ENCODE measurements at regions not wholly inside any gene's neighbourhood (a gene's known extent, or its start where the extent isn't known, plus 50 kb on each side); places are given as distances from the start of the nearest gene placed in this dataset.
"Not testable (repeated sequence)": the region's sequence is repeated elsewhere in the genome, so short reads cannot be mapped to it uniquely, and the experiment has no call there.

DNA sequence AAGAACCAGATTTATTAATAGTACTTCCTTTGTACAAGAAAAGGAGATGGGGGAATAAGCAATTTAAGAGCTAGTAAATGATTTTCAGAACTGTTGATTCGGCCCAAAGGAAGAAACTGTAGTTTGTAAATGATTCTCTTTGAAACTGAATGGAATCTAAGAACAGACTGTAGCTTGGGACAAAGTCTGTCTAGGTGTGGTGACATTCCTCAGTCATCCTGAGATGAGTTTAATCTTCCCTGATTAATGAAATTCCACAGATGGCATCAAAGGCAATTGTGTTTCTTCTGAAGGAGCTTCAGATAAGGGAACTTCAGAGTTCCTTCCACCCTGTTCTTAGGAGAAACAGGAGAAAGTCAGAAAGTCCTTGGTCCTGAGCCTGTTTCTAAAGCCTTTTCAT lies 2095.9 kb downstream of the LRRC4C start:
- no peak for DNase-seq
- TF ChIP-seq POLR2A (IDR thresholded peaks at IDR 0.05; ENCODE audit: low read length) (no peak), GATA1 (IDR thresholded peaks at IDR 0.05; ENCODE audit: low read depth, low read length) (no peak)

DNA sequence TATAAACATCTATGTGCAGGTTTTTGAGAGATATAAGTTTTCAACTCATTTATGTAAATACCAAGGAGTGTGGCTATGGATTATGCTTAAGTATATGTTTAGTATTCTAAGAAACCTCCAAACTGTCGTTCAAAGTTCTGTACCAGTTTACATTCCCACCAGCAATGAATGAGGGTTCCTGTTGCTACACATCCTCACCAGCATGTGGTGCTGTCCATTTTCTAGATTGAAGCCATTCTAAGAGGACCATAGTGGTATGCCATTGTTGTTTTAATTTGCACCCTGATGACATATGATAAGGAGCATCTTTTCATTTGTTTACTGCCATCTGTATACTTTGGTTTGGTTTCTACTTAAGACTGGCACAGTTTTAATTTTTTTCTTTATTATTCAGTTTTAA lies 2097.9 kb downstream of the LRRC4C start:
- TF ChIP-seq POLR2A (IDR thresholded peaks at IDR 0.05; ENCODE audit: low read length) (no peak), GATA1 (IDR thresholded peaks at IDR 0.05; ENCODE audit: low read depth, low read length) (no peak)
- peak in 1 of 2 experiments; percentile 1 for DNase-seq

DNA sequence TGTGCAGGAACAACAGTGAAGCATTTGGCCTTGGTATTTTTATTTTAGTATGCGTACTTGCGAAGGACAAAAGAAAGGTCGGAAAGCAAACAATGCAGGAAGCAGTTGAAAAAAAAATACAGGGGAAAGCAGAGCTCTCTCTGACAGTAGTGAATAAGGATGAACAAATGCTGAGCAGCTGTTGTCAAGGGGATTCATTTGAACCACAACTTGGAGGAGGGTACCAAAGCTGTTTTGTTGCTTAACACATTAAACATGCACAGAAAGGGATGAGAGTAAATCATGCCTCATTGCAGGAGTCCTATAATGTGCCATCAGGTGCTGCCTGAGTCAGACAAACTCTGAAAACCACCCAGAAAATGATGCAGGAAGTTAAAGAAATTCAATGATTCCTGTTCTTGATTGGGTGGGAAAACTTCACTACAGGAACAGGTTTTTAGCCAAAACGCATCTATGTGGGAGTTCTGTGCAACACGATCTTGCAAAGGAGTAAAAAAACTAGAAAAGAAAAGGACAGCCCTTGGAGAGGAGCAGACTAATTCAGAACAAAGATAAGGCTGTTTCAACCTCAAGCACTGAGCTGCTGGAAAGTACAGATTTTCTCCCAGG lies 2113.5 kb downstream of the LRRC4C start:
- TF ChIP-seq GATA1 (IDR thresholded peaks at IDR 0.05; ENCODE audit: low read depth, low read length) (no peak), POLR2A (IDR thresholded peaks at IDR 0.05; ENCODE audit: low read length) (no peak)
- DNase-seq, result no peak

DNA sequence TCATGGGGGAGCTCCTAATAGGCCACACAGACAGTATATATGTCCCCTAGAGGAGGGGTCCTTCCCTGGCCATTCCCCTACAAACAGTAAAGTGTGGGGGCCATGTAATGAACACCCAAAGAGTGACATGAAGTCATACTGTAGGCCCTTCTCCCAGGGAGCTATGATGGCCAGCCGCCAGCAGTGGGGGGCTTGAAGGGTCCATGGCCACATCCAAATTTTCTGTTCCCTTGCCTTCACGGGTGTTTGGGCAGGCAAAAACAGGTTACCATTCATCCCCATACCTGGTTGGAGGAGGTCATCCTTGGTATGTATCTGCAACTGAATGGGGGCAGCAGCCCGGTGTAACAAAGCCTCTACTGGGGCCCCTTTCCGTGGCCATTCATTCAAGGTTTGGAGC lies 2118.0 kb downstream of the LRRC4C start:
- DNase-seq, result no peak
- TF ChIP-seq POLR2A (IDR thresholded peaks at IDR 0.05; ENCODE audit: low read length) (no peak), GATA1 (IDR thresholded peaks at IDR 0.05; ENCODE audit: low read depth, low read length) (no peak)

DNA sequence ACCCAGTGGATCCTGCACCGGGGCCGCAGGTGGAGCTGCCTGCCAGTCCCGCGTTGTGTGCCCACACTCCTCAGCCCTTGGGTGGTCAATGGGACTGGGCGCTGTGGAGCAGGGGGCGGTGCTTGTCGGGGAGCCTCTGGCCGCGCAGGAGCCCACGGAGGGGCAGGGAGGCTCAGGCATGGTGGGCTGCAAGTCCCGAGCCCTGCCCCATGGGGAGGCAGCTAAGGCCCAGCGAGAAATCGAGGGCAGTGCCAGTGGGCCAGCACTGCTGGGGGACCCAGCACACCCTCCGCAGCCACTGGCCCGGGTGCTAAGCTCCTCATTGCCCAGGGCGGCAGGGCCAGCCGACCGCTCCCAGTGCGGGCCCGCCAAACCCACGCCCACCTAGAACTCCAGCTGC lies 2126.4 kb downstream of the LRRC4C start:
- DNase-seq, result not testable (repeated sequence)

DNA sequence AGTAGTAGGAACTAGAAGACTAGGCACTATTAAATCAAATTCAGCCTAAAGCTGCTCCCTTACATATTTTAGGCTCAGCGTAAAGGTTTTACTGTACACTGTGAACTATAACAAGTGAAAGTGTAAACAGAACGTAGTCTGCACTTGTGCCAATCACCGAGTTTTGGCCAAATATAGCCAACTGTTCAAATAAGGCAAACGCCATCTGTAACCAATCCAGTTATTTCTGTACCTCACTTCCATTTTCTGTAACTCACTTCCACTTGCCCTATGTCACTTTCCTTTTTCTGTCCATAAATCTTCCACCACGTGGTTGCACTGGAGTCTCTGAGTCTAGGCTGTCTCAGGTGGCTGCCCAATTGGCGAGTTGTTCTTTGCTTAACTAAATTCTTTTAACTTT lies 2132.2 kb downstream of the LRRC4C start:
- DNase-seq, result no peak
- TF ChIP-seq POLR2A (IDR thresholded peaks at IDR 0.05; ENCODE audit: low read length) (no peak), GATA1 (IDR thresholded peaks at IDR 0.05; ENCODE audit: low read depth, low read length) (no peak)

DNA sequence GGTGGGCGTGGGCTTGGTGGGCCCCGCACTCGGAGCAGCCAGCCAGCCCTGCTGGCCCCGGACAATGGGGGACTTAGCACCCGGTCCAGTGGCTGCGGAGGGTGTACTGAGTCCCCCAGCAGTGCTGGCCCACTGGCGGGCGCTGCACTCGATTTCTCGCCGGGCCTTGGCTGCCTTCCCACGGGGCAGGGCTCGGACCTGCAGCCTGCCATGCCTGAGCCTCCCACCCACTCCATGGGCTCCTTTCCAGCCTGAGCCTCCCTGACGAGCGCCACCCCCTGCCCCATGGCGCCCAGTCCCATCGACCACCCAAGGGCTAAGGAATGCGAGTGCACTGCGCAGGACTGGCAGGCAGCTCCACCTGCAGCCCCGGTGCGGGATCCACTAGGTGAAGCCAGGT lies 2147.6 kb downstream of the LRRC4C start:
- DNase-seq, result not testable (repeated sequence)

DNA sequence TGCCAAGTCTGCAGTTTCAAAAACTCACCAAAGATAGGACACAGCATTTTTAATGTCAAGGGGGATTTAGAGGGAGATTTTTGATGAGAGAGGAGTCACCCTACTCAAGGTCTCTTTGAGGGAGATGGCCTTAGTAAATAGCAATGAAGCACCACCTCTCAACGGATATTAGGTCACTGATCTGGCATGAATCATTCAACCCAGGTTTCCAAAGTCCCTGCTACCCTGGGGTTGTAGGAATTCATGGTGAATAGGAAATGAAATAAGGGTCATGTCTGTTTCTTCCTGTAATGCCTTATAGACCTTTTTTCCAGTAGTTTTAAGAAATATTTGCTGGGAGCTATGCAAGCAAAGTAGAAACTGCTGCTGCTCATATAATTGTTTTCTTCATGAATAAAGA lies 2154.9 kb downstream of the LRRC4C start:
- DNase-seq, result no peak
- TF ChIP-seq POLR2A (IDR thresholded peaks at IDR 0.05; ENCODE audit: low read length), result no peak
- no peak for TF ChIP-seq GATA1 (IDR thresholded peaks at IDR 0.05; ENCODE audit: low read depth, low read length)

DNA sequence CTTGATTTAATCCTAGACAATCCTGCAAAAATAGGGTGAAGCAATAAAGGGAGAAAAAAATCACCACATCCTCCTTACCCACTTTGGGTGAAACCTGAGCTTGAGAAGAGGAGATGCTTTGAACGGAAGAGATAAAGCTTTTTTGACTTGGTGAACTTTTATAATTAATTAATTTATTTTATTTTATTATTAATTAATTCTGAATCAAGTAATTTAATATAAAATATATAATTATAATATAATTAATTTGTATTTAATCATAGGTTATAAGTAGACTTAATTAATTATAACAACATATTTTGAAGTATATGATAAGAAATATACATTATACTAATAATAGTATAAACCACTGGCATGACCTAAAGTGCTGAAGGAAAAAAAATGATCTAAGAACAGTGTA lies 2164.8 kb downstream of the LRRC4C start:
- TF ChIP-seq POLR2A (IDR thresholded peaks at IDR 0.05; ENCODE audit: low read length) (no peak), GATA1 (IDR thresholded peaks at IDR 0.05; ENCODE audit: low read depth, low read length) (no peak)
- no peak for DNase-seq

DNA sequence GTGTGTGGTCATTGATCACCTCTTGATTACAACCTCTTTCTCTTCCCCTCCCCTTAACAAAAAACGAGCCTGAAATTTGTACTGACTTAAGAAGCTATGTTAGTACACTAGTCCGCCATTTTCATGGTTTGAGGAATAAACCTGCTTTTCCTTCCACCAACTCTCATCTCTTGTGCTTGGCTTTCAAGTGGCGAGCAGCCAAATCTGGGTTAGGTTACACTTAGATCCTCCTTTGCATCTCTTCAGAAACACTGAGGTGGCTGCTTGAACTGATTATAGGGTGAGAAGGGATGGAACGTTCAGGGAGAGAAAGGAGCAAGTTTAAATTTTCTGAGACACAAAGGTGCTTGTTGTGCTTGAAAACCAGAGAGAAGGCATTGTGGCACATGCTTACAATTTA lies 2171.4 kb downstream of the LRRC4C start:
- DNase-seq, result no peak
- TF ChIP-seq GATA1 (IDR thresholded peaks at IDR 0.05; ENCODE audit: low read depth, low read length) (no peak), POLR2A (IDR thresholded peaks at IDR 0.05; ENCODE audit: low read length) (no peak)

DNA sequence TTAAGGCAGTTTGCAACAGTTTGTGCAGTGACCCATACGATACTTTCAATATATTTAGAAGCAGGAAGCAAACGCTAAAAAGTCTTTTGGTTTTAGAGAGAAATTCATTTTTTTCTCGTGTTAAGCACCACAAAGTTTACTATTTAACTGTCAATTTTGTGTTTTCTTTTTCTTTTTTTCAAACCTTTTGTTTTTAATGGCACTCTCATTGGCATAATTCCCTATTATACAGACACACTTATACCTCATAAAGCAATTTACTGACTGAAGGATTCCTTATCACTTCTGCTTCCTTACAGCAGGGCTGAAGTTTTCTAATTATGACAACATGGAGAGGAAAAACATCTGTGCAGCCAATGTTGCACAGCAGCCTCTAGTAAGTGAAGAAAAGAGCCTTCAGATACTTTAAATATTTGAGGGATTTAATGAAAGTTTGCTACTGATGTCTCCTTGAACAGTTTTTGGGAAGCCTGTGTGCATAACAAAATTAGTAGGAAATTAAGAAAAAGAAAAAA lies 2191.2 kb downstream of the LRRC4C start:
- no peak for DNase-seq
- TF ChIP-seq POLR2A (IDR thresholded peaks at IDR 0.05; ENCODE audit: low read length), result no peak
- no peak for TF ChIP-seq GATA1 (IDR thresholded peaks at IDR 0.05; ENCODE audit: low read depth, low read length)

DNA sequence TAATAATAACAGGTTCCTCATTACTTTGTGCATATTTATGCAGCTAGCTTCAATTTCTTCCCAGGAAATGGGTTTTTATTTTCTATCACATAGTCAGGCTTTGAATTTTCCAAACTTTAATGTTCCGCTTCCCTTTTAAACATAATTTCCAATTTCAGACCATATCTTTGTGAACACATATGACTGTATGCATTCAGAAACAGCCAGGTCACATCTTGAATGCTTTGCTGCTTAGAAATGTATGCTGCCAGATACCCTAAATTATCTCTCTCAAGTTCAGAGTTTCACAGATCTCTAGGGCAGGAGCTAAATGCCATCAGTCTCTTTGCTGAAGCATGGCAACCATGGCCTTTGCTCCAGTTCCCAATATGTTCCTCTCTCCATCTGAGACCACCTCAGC lies 2203.8 kb downstream of the LRRC4C start:
- no peak for TF ChIP-seq GATA1 (IDR thresholded peaks at IDR 0.05; ENCODE audit: low read depth, low read length)
- no peak for DNase-seq

DNA sequence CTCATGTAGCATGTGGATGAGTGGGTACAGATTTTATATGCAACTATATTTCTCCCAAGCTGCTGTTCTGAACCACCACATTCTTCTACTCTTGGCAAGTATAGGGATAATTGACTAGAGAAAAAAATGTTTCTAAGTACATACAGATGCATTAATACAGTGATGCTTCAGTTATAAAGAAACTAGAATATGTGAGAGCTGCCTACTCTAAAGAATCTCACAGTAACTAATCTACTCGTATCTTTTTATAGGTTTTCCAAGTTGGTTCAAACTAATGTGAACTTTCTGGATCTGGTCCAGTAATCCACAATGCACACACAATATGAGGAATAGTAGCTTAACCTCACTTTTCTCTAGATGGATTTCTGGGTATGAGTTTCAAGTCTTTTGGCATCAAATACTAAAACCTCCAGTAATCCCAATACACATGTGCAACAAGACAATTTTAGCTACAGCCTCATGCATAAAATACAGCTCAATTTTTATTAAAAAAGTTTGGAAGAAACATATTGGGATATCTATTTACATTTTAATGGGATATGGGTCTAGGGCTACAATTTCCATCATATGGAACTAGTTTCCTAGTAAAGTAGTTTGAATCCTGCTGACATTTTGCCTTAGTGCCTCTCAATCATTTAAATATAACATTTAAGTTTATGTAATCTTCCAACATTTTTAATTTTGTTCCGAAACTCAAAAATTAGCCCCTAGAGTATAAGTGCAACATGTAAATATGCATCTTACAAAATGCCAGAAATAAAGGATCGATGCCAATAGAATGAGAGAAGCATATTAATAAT lies 2209.7 kb downstream of the LRRC4C start:
- TF ChIP-seq GATA1 (IDR thresholded peaks at IDR 0.05; ENCODE audit: low read depth, low read length), result no peak
- TF ChIP-seq POLR2A (IDR thresholded peaks at IDR 0.05; ENCODE audit: low read length), result no peak
- no peak for DNase-seq

DNA sequence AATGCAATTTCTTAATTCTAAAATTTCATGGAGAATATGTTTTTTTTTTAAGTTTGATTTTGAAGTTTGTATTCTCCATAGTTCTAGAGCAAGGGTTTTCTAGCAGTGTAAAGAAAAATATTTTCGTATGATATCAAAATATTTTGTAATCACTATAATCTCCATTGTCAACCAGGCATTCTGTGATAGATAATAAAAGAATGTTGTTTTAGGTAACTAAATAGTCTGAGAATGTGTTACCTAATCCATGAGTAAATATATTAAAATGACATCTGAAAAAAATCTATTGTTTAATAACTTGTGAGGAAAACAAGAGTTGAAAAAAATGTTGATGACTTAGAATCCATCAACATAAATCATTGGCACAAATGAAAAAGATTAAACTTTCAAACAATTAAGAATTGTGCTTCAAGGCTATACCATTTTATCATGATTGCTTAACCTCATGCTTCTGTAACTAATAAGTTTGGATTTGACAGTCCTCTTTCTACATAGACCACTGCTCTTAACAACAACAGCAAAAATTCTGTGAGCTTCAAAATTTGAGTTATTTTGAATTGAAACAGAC lies 2211.8 kb downstream of the LRRC4C start:
- TF ChIP-seq GATA1 (IDR thresholded peaks at IDR 0.05; ENCODE audit: low read depth, low read length), result no peak
- TF ChIP-seq POLR2A (IDR thresholded peaks at IDR 0.05; ENCODE audit: low read length), result no peak
- no peak for DNase-seq

DNA sequence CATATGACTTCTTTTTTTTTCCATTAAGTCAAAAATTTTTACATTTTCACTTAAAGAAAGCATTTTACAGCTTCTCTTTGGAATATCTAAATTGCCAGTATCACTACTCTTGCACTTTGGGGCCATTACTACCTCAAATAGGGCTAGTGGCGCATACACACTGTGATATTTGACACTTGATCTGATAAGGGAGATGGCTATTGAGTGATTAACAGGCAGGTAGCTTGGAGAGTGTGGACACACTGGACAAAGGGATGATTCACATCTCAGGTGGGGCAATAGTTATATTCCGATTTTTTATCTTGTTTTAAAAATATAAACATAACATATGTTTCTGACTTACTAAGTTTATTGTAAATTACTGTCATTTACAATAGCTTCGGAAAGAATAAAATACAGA lies 2219.9 kb downstream of the LRRC4C start:
- no peak for DNase-seq

More for the DNA sequence above, 2219.9 kb downstream of the LRRC4C start:
- no peak for TF ChIP-seq POLR2A (IDR thresholded peaks at IDR 0.05; ENCODE audit: low read length)
- no peak for TF ChIP-seq GATA1 (IDR thresholded peaks at IDR 0.05; ENCODE audit: low read depth, low read length)
